ENCODE measurements at regions not wholly inside any gene's neighbourhood (a gene's known extent, or its start where the extent isn't known, plus 50 kb on each side); places are given as distances from the start of the nearest gene placed in this dataset.

DNA sequence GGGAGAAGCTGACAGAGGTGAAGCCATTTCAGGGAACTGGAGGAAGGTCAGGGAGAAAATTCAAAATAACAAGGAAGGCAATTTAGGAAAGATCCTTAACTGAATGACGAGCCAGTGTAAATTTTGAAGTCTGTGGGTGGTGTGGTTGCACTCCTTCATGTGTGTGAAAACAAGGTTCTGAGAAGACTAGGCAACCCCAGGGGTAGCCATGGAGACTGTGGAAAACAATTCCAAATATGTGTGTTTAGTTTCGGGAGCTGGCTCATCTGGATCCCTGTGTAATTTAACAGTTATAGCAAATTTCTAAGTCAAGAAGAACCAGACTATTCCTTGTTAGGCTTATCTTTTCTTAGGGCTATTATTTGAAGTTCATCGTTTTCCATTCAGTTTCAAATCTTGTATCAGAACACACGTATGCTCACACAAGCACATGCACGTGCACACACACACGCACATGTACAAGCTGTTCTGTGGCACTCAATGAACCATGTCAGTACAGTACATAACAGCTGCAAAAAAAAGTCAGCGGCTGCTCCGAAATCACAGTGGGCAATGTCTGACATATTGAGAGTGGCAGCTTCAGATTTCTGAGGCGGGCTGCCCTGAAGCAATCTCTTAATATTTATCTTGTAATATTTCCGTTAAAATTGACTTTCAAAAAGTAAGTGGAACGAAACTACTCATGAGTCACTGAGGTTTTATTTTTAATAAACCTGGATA lies 411.2 kb downstream of the AEBP2 start:
- FAIRE-seq (no peak), DNase-seq (ENCODE audit: insufficient read length, low spot score) (no peak)

DNA sequence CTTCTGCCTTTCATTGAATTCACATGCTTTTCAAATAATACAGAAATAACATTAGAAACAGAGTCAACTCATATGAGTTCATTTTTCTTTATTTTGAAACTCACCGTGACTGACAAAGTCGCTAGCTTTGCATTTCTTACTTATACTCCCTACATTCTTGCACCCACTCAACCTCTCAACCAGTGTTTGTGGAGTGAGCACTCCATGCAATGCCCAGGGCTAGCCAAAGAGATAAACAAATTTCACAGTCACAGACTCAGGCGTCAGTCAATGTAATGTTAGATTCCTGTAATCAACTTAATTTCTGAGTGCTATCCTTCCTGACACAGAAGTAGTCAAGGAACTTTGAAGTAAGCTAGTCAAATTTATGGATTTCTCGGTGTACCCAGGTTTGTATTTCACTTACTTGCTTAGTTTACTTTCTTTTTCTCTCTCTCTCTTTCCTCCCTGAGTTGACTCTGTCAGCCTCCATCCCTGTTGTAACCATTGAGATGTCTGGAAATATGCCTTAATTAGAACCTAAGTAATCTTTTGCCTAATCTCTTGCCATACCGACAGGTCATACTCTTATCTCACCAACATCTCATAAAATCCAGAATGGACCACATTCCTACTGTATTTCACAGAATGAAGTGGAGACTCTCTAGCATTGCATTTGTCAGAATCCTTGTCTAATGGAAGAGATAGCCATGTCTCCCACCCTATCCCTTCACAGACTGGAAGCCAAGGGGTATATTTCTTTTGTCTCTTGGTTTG lies 413.0 kb downstream of the AEBP2 start:
- no peak for DNase-seq (ENCODE audit: insufficient read length, low spot score)
- no peak for FAIRE-seq

DNA sequence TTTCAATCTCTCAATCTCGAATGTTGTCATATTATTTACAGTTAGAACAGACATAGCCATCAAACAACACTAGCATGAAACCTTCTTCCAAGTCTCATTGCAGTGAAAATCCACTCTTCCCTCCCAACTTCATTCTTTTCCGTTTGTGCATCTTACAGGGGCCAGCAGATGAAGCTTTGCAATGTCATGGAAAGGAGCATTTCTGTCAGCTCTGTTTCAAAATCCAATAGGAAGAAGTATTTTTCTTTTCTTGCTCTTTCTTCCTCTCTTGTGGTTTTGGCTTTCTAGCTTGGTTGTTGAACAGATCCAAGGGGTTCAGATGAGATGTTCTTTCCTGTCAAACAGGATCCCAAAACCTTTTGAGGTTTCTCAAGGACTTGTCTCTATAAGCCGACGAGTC lies 416.6 kb downstream of the AEBP2 start:
- FAIRE-seq (no peak), DNase-seq (ENCODE audit: insufficient read length, low spot score) (no peak)

DNA sequence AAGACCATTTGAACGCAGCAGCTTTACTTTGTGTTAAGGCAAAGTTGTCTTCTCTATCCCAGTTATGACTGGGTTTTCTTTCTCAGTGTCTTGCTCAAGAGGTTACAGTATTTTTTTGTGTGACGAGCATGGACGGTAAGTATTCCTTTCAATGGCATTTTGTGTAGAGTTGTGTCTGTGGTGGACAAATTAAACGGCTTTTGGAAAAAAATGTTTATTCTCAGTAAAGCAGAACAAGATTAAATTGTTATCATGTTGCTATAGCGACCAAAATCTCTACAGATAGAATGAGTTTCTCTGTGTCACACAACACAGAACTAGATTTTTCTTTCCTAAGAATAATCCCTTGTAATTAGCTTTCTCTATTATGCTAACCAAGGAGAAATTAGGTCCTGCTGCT lies 417.1 kb downstream of the AEBP2 start:
- FAIRE-seq, result no peak
- no peak for DNase-seq (ENCODE audit: insufficient read length, low spot score)

DNA sequence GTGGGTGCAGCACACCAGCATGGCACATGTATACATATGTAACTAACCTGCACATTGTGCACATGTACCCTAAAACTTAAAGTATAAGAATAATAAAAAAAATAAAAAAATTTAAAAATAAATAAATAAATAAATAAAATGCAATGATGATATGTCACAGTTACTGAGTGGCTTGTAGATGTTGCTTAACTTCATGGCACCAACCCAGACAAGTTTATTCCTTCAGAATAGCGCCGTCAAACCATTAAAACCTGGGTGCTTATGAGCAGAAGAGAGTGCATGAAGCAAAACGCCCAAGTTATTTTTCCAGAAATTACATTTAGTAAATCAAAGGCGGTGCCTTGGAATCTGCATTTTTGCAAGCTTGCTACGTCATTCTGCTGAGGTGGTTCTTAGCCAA lies 417.9 kb downstream of the AEBP2 start:
- no peak for FAIRE-seq
- no peak for DNase-seq (ENCODE audit: insufficient read length, low spot score)

DNA sequence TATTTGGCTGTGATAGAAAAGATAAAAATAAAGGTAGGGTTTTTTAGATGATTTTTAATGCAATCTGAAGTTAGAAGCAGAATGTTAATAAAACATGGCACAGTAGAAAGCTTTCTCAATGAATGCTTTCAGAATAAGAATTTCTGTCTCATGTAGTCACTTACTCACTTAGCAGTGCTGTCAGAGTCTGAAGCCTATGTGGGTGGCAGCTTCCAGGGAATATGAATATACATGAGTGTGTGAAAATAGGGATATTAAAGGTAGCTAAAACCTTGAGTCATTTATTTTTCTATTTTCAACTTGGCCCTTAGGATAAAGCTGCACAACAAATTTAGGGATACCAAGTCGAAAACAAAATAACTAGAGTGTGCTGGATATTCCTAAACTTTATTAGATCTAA lies 427.9 kb downstream of the AEBP2 start:
- no peak for DNase-seq (ENCODE audit: insufficient read length, low spot score)
- no peak for FAIRE-seq

DNA sequence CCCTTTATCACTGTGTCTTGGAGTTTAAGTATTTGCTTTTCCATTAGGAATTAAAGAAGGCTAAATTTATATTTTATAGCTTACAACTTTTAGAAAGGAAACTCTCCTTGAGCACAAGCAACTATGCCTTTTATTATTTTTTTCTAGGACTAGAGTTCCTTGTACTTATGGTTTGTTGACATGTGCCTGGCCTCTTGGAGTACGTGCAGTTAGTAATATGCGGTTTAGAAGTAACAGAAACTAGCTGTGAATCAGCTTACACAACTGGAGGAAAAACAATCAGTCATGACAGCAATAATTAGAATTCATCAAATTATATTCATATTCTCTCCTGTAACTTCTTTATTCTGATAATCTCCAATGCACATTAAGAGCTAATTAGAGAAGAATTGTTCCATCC lies 428.7 kb downstream of the AEBP2 start:
- no peak for FAIRE-seq
- no peak for DNase-seq (ENCODE audit: insufficient read length, low spot score)

DNA sequence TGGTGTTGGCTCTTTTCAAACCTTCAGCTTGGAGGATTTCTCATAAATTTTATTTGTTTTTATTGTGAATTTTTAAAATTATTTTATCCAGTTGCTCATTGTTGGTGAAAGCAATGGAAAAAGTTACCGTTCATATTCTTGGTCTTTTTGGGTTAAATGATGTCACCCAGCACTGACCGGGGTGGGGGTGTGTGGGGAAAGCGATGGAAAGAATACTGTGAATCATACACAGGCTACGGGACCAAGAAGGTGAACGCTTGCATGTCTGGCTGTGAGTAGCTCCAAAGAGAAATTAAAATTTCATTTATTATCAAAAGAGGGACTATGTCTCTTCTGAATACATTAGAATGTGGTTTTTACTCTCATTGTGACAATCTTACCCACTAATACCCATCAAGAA lies 430.1 kb downstream of the AEBP2 start:
- FAIRE-seq, result no peak

DNA sequence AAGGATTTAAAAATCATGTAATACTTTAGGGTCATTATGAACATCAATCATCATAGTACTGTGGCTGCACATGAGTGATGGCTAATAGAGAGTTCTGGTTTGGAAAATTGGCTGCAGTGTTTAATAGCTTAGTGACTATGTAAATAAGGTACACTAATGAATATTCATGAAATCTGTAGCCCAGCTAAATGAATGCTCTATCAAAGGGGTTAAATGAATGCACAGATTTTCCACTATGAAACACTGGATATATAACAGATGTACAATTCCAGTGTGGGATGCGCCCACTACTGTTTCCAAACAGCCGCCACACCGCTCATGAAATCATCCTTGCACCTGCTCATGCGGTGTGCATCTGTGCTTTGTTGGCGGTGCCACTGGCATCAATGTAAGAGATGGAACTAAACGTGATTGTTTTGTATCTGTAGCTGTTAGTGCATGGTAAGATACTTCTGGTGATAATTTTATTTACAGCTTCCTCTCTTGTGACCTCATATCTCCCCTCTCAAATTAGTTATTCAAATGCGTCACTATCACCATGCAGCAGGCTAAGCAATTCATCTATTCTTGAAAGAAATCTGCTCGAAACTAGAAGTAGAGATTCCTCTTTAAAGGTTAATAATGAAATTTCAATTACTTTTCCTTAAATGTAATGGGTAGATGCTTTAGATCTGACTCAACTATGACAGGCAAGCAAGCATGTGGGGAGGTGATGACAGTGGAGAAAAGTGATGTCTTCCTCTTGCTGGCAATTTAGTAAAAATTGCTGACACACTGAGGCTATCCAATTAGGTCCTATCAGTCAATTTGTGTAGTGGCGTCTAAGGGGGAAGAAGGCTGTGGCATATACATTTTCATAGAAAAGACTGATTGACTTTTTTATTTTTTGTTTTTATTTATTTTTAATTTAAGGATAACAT lies 433.6 kb downstream of the AEBP2 start:
- no peak for FAIRE-seq
- DNase-seq (ENCODE audit: insufficient read length, low spot score), result no peak

More for the DNA sequence above, 430.1 kb downstream of the AEBP2 start:
- no peak for DNase-seq (ENCODE audit: insufficient read length, low spot score)

DNA sequence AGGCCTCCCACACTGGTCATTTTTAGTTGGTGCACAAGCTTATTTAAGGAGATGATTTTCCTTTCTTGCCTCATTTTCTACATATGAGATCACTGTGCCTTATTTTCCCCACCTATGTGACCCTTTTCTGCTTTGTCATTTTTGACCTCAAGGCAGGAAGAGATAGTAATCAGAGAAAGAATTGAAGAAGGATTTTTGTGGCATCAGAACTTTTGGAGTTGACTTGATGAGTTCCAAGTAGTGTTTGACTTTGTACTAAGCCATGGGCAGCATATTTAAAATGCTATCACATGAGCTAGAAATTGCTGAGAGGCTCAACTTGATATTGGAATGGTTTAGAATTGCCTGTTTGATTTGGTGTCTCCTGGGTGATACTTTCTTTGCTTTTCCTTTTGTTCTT lies 440.8 kb downstream of the AEBP2 start:
- DNase-seq (ENCODE audit: insufficient read length, low spot score), result no peak
- FAIRE-seq, result no peak

DNA sequence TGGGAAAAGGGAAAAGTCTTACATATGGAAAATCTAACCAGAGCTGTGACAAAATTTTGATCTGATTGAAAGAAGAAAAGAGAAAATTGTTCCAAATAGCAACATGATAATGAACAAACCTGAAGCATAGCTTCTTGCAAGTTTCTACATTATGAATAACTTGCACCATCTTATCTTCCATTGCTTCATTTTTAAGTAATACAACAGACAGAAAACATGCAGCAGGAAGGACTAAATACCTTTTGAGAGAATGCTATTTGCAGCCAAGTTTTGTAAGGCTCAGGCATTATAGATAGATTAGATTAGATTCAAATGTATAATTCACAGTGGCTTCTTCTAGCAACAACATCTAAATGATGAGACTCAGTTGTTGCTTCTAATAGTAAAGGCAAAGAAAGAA lies 441.4 kb downstream of the AEBP2 start:
- DNase-seq (ENCODE audit: insufficient read length, low spot score) (no peak), FAIRE-seq (no peak)

DNA sequence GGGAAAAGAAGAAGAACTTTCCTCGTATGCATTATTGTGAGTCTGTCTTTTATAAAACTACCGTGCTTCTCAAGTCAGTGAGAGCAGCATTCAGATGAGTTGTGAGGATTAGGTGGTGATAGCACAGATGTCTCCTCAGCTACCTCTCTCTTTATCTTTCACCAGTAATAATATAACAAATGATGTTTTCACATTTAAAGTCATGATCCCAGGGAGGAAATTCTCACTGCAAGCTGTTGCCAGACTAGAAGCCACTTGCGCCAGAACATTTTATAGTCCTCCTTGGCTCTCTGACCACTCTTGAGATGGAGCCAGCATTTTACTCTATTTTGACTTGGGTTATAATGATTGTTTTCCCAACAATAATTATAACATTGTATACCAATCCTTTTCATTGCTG lies 443.1 kb downstream of the AEBP2 start:
- DNase-seq (ENCODE audit: insufficient read length, low spot score), result no peak
- FAIRE-seq, result no peak

DNA sequence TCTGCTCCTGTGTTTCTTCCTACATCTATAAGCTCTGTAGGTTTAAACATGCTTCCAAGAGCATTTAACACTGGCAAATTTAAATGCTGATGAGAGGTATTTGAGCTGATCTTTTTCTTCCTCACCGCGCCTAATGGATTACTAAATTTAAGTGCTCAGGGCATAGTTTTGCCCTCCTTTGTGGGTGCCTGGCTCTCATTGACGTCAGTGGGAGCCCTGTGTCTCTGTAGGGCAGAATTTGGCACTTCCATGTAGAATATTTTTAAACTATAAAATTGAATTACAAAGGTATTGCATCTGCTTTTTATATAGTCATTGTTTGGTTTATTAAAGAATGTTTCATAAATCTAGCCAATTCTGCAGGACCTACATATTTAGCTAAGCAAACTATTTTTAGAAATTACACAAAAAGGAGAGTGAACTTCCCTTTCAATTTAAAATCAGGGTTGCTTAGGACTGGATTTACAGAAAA lies 444.8 kb downstream of the AEBP2 start:
- no peak for FAIRE-seq
- no peak for DNase-seq (ENCODE audit: insufficient read length, low spot score)

DNA sequence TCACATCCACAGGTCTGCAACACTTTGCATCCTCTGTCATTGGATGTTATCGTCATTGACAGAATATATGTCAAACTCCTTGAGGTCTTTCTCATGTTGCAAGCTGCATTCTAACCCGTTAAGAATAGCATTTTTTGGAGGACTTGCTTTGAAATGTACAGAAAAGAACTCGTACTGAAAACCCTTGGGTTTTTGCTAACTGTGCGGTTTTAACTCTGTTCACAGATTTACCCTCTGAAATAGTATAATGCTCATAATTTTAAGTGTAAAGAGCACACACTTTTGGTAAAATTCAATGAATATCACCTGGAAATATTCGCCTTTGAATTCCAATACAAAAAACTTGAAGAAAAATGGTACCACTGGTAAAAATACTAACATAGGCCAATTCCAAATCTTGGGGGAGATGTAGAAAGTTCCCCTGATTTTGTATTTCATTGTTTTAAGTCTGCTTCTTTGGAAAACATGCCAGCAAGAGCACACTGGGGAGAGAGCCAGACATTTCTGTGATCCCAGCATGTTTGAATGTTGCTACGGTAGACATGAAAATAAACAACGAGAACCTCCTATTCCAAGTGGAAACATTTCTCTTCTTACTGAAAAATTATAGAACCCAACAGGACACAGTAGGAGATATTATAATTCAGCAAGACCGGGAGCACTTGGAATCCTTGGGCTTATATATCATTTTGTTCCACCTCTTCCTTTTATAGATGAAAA lies 446.0 kb downstream of the AEBP2 start:
- no peak for DNase-seq (ENCODE audit: insufficient read length, low spot score)
- FAIRE-seq, result no peak

DNA sequence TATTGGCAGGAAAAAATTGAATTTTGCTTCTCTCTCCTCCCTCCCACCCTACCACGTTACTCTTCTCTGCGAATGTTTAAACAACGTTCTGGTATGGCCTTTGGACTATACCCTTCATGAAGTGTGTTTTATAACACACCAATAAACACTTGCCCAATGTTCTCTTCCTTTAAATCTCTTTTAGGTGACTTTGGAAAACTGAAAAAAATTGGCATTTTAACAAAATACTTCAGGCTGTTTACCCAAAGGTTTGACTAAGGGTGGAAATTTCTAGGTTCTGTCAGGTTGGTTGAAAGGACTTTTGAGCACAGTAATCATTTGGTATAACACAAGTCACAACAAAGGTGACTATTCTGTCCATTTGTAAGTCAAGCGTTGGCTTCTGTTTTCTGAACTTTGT lies 446.8 kb downstream of the AEBP2 start:
- FAIRE-seq (no peak), DNase-seq (ENCODE audit: insufficient read length, low spot score) (no peak)

DNA sequence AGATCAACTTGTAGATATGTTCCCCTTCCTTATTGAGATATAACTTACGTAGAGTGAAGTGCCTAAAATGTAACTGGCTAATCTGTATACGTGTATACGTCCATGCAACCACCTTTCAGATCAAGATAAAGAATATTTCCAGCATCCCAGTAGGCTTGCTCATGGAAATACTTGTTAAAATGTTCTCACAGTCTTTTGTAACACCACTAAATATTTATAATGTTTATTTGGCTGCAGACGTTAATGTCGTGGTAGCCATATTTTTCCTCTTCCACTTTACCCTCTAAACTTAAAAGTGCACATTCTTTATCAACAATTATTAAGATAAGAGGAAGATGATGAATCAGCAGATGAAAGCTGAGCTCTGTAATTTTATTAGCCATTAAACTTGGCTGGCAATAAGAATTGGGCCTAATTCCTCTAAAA lies 447.4 kb downstream of the AEBP2 start:
- no peak for DNase-seq (ENCODE audit: insufficient read length, low spot score)

DNA sequence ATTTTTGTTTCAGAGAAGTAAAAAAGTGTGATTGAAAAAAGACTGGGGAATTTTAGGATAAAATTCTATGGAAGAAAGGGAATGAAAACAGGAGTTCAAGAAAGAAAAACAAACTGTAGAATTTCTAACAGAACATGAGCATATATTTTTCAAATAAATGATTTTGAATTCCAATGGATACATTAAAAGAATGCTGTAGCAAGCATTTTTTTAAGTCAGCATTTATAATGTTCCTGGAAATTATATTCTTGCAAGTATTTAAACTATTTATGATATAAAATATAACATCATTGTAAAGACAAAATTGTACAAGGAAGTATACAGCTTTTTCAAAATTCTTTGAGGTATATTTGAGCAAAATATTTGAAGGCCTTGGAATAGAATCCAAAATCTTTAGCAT lies 450.7 kb downstream of the AEBP2 start:
- DNase-seq (ENCODE audit: insufficient read length, low spot score), result no peak
- no peak for FAIRE-seq

More for the DNA sequence above, 447.4 kb downstream of the AEBP2 start:
- FAIRE-seq, result no peak

DNA sequence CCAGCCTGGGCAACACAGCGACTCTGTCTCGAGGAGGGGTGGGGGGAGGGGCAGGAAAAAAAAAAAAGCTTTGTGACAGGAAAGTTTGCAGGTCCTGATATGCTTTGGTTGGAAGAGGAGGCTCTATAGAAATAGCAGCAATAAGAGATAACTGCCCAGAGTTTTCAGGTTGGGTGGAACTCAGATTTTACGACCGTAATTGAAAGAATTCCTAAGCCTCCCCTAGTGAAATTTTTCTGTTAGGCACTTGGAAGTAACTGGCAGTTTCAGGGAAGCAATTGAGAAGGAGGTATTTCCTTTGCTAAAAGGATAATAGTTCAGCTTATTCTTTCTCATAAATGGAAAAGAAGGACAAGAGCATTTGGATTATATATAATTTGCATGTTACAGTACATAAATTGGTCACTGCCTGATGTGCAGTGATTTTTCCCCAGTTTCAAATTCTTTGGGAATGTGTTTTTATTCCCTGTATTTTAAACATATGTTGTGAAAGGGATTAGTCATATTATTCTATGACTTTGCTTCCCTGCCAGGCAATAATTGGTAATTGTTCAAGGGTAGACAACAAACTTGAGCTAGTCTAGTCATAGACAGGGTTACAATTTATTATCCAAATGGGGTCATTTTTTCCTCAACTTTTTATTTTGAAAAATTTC lies 452.8 kb downstream of the AEBP2 start:
- no peak for FAIRE-seq
- DNase-seq (ENCODE audit: insufficient read length, low spot score), result no peak

DNA sequence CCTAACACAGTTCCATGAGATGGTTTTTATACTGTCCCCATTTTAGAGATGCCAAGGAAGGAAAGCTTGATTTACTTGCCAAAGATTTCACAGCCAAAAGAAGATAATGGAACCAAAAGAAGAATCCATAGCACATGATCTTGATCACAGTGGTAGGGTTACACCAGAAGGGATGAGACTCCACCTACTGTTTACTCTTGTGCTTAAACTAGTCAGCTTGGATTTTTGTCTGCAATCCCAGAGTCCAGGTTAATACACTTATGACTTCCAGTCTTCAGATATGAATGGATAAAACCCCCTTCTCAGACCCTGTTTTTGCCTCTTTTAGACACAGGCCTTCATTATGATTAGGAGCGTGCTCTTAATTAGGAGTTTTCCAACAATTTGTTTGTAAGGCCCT lies 454.2 kb downstream of the AEBP2 start:
- no peak for DNase-seq (ENCODE audit: insufficient read length, low spot score)
- FAIRE-seq, result no peak

DNA sequence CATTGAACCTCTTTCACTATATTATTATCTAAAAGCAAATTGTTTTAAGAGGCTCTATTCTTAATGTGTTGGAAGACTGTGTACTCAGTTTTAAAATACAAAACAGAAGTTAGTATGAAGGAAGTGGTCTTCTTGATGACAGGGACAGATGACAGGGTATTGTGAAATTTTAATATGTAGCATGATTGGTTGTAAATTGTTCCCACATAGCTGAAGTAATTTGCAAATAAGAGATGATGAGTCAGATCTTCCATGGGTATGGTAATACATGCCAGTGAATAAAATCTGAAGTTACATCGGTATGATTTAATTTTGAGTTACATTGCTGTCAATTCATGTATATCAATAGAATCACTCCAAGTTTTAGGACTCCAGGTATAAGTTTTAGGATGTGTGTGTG lies 454.8 kb downstream of the AEBP2 start:
- no peak for FAIRE-seq

More for the DNA sequence above, 454.8 kb downstream of the AEBP2 start:
- DNase-seq (ENCODE audit: insufficient read length, low spot score), result no peak
